ENCODE measurements at regions not wholly inside any gene's neighbourhood (a gene's known extent, or its start where the extent isn't known, plus 50 kb on each side); places are given as distances from the start of the nearest gene placed in this dataset.

- TF ChIP-seq EZH2phosphoT487 (IDR thresholded peaks at IDR 0.05; ENCODE audit: borderline replicate concordance) (no peak), CTCF (conservative IDR thresholded peaks at IDR 0.05; ENCODE audit: low read length) (no peak)
Observed at GRCh38 chr2:133972297-133972696, 281.6 kb upstream of the MGAT5 start.

All from Loucy (cell line).